Endothelial cell of umbilical vein (primary cell): ENCODE measurements at regions not wholly inside any gene's neighbourhood (a gene's known extent, or its start where the extent isn't known, plus 50 kb on each side); places are given as distances from the start of the nearest gene placed in this dataset.

Experiments used
- BruUV-seq: library from RNA; stranded (reverse); fragments of 400-500 nt; replicated peaks from 2 replicates; lab custom pipeline; 2021; lab: Mats Ljungman, UMichigan
- CTCF ChIA-PET: fragments of 300-600, 350-600 bp; sonication (Branson Sonifier 250); formaldehyde crosslinking; loops from one replicate; lab custom pipeline; 2021; ENCODE audit warnings: antibody characterized with exemption, inconsistent platforms; lab: Charles Lee
- POLR2A ChIA-PET: fragments of 300-600, 350-600 bp; sonication (Branson Sonifier 250); formaldehyde crosslinking; loops from one replicate; lab custom pipeline; 2021; ENCODE audit warnings: antibody characterized with exemption, inconsistent platforms; lab: Charles Lee
- DNase-seq: peaks from one replicate; pipeline ENCODE4 v3.0.0-alpha.2; 2011; ENCODE audit warnings: low read depth, low spot score
- FAIRE-seq: peaks from 2 replicates; lab custom pipeline; 2011; peaks lifted over from hg19 to GRCh38; lab: Jason Lieb, UNC
- H2AFZ ChIP-seq: 2 replicates; pipeline ENCODE4 v1.6.0; 2012; ENCODE audit warnings: low read depth, low read length, control low read depth, inconsistent platforms
- H3K27ac ChIP-seq: 2 replicates; pipeline ENCODE4 v1.5.1; 2011; ENCODE audit warnings: low read depth, mild to moderate bottlenecking, control low read depth, low read length, moderate library complexity; ENCODE audit not compliant: insufficient read depth
- H3K27me3 ChIP-seq, 2 experiments: 2 replicates each; pipeline versions ENCODE4 v1.6.0 to v1.6.1; 2011; ENCODE audit warnings: low read length in 2 of 2, mixed read lengths in 1 of 2; ENCODE audit not compliant: control insufficient read depth in 2 of 2, insufficient read depth in 2 of 2
- H3K36me3 ChIP-seq, 2 experiments: 2 replicates in 1 of 2; 3 replicates in 1 of 2; pipeline ENCODE4 v1.5.1; 2011; ENCODE audit warnings: low read length in 2 of 2, mild to moderate bottlenecking in 1 of 2, moderate library complexity in 1 of 2; ENCODE audit not compliant: control insufficient read depth in 2 of 2, insufficient read depth in 2 of 2; ENCODE audit errors: extremely low read depth in 1 of 2
- H3K4me1 ChIP-seq: 3 replicates; pipeline ENCODE4 v1.5.1; 2011; ENCODE audit warnings: mild to moderate bottlenecking, low read length; ENCODE audit not compliant: control insufficient read depth, insufficient read depth; ENCODE audit errors: extremely low read depth
- H3K4me2 ChIP-seq: 2 replicates; pipeline ENCODE4 v1.6.1; 2011; ENCODE audit warnings: low read length, control low read depth, mixed read lengths; ENCODE audit not compliant: insufficient read depth
- H3K4me3 ChIP-seq, 3 experiments: fragments of 200-600 bp in 1 of 3; sonication (generic), shearing (Covaris generic) in 1 of 3; replicated peaks in 1 of 3; 2 replicates each; pipeline ENCODE4 v1.5.1; 2011 to 2016; ENCODE audit warnings: control low read depth in 3 of 3, low read length in 3 of 3, mild to moderate bottlenecking in 2 of 3, inconsistent platforms in 1 of 3, low read depth in 1 of 3, moderate library complexity in 1 of 3; ENCODE audit not compliant: insufficient read depth in 1 of 3
- H3K79me2 ChIP-seq: 2 replicates; pipeline ENCODE4 v1.6.0; 2012; ENCODE audit warnings: low read length, inconsistent platforms; ENCODE audit not compliant: control insufficient read depth, insufficient read depth
- H3K9ac ChIP-seq: replicated peaks from 2 replicates; pipeline ENCODE3; 2011; ENCODE audit warnings: low read length, control low read depth; ENCODE audit not compliant: insufficient read depth; ENCODE audit errors: extremely low read depth
- H3K9me1 ChIP-seq: replicated peaks from 3 replicates; pipeline ENCODE4 v1.6.0; 2011; ENCODE audit warnings: mild to moderate bottlenecking, low read length; ENCODE audit not compliant: control insufficient read depth, insufficient read depth; ENCODE audit errors: extremely low read depth
- H3K9me3 ChIP-seq: replicated peaks from 2 replicates; pipeline ENCODE4 v1.5.1; 2012; ENCODE audit warnings: low read length, inconsistent platforms; ENCODE audit not compliant: control insufficient read depth, insufficient read depth
- H4K20me1 ChIP-seq: replicated peaks from 2 replicates; pipeline ENCODE3; 2011; ENCODE audit warnings: mild to moderate bottlenecking, low read length; ENCODE audit not compliant: control insufficient read depth, insufficient read depth; ENCODE audit errors: extremely low read depth
- EZH2 ChIP-seq: IDR thresholded peaks from 2 replicates; pipeline ENCODE4 v1.6.1; 2012; ENCODE audit warnings: borderline replicate concordance, low read depth, mild to moderate bottlenecking, moderate library complexity, low read length, inconsistent platforms; ENCODE audit not compliant: severe bottlenecking
- FOS ChIP-seq: IDR thresholded peaks from 2 replicates; pipeline ENCODE4 v1.6.1; 2011; ENCODE audit warnings: mild to moderate bottlenecking, low read length, moderate library complexity, borderline replicate concordance; ENCODE audit not compliant: insufficient read depth
- GATA2 ChIP-seq: IDR thresholded peaks from 2 replicates; pipeline ENCODE4 v1.7.0; 2011; ENCODE audit warnings: low read depth, mild to moderate bottlenecking, moderate library complexity, mixed read lengths, low read length; ENCODE audit not compliant: insufficient read length, insufficient read depth
- JUN ChIP-seq: IDR thresholded peaks from 2 replicates; pipeline ENCODE4 v1.6.1; 2011; ENCODE audit warnings: borderline replicate concordance, low read depth; ENCODE audit not compliant: insufficient read length, insufficient read depth
- MYC ChIP-seq: IDR thresholded peaks from one replicate; pipeline ENCODE4 v1.6.1; 2011; ENCODE audit warnings: mild to moderate bottlenecking, low read depth, low read length
- POLR2A ChIP-seq: IDR thresholded peaks from 2 replicates; pipeline ENCODE4 v1.6.1; 2012; ENCODE audit warnings: low read depth, mild to moderate bottlenecking, control low read depth, low read length
- POLR2AphosphoS5 ChIP-seq: IDR thresholded peaks from 2 replicates; pipeline ENCODE4 v1.6.1; 2012; ENCODE audit warnings: low read depth, mild to moderate bottlenecking, control low read depth, low read length, moderate library complexity; ENCODE audit not compliant: insufficient read depth
- dilution Hi-C: fragments of 300-500 bp; cut with MboI; formaldehyde crosslinking; loops from one replicate; pipeline ENCODE4 v1.15.0; 2019; ENCODE audit warnings: low sequenced_read_pairs; ENCODE audit not compliant: extremely low pct_ligation_motif_present
- intact Hi-C: fragments of 100-400 bp; cut with micrococcal nuclease; formaldehyde crosslinking; loops from one replicate; pipeline ENCODE4 v1.10.0; 2022
- TF ChIP-seq, protein P1 (sequence below): IDR thresholded peaks from 2 replicates; pipeline ENCODE4 v1.6.1; 2011; ENCODE audit not compliant: insufficient read depth, insufficient read length
- TF ChIP-seq, protein P2 (sequence below), 2 donors: IDR thresholded peaks; 1 replicate in 1 of 2; 2 replicates in 1 of 2; pipeline ENCODE4 v1.5.1; 2011; ENCODE audit warnings: low read length in 2 of 2, mild to moderate bottlenecking in 2 of 2, moderate library complexity in 2 of 2, control low read depth in 1 of 2, inconsistent platforms in 1 of 2, low read depth in 1 of 2; ENCODE audit not compliant: insufficient read depth in 1 of 2; ENCODE audit errors: extremely low read depth in 1 of 2

DNA sequence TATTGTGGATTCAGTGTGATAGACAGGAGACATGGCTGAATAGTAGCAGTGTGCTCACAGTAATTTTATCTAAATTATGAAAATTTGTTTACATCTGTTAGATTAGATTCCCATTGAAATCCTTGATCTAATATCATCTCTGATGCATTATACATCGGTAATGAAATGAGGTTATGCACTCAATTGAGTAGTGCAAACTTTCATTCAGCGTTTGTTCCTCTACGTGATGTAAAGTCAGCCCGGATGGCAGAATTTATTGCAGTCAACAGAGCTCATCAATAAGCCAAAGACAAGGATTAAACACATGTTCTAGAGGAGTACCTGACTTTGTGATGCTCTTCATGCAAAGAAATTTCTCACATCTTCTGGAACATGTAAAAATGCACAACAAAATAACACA is 549.2 kb downstream of the GOLGA6L6 start:
- CTCF ChIA-PET, result no interaction called here

More for the DNA sequence above, 549.2 kb downstream of the GOLGA6L6 start:
- H4K20me1 ChIP-seq, result no peaks in the 10 kb centered on the region
- H3K9me3 ChIP-seq, result peaks cover 3% of the 10 kb centered on the region
- no peaks in the 10 kb centered on the region for H3K79me2 ChIP-seq
- no peak for TF ChIP-seq FOS
- TF ChIP-seq, protein P1, sequence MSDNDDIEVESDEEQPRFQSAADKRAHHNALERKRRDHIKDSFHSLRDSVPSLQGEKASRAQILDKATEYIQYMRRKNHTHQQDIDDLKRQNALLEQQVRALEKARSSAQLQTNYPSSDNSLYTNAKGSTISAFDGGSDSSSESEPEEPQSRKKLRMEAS, result no peak
- TF ChIP-seq POLR2A, result no peak
- TF ChIP-seq MYC, result no peak
- TF ChIP-seq JUN, result no peak
- TF ChIP-seq POLR2AphosphoS5, result no peak
- no peak for TF ChIP-seq GATA2
- TF ChIP-seq, protein P2, sequence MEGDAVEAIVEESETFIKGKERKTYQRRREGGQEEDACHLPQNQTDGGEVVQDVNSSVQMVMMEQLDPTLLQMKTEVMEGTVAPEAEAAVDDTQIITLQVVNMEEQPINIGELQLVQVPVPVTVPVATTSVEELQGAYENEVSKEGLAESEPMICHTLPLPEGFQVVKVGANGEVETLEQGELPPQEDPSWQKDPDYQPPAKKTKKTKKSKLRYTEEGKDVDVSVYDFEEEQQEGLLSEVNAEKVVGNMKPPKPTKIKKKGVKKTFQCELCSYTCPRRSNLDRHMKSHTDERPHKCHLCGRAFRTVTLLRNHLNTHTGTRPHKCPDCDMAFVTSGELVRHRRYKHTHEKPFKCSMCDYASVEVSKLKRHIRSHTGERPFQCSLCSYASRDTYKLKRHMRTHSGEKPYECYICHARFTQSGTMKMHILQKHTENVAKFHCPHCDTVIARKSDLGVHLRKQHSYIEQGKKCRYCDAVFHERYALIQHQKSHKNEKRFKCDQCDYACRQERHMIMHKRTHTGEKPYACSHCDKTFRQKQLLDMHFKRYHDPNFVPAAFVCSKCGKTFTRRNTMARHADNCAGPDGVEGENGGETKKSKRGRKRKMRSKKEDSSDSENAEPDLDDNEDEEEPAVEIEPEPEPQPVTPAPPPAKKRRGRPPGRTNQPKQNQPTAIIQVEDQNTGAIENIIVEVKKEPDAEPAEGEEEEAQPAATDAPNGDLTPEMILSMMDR (IDR thresholded peaks at IDR 0.05; ENCODE audit: extremely low read depth in 1 of 2, insufficient read depth in 1 of 2, low read depth in 1 of 2, low read length in 2 of 2), result no peak
- no peak for TF ChIP-seq EZH2
- no peaks in the 10 kb centered on the region for H3K36me3 ChIP-seq
- no peaks in the 10 kb centered on the region for H3K9me1 ChIP-seq
- FAIRE-seq (no peak), DNase-seq (no peak)
- no peak overlapping the region for H3K4me2 ChIP-seq
- no peaks in the 10 kb centered on the region for H3K27me3 ChIP-seq
- intact Hi-C loops (no loop called here), dilution Hi-C loops (no loop called here)
- H2AFZ ChIP-seq, result no peak overlapping the region
- no peak overlapping the region for H3K4me3 ChIP-seq
- no peak overlapping the region for H3K9ac ChIP-seq
- H3K27ac ChIP-seq, result no peak overlapping the region
- no peaks in the 10 kb centered on the region for H3K4me1 ChIP-seq
- POLR2A ChIA-PET, result no interaction called here
- BruUV-seq, result no TSS peak
